ENCODE measurements at regions not wholly inside any gene's neighbourhood (a gene's known extent, or its start where the extent isn't known, plus 50 kb on each side); places are given as distances from the start of the nearest gene placed in this dataset.

DNA sequence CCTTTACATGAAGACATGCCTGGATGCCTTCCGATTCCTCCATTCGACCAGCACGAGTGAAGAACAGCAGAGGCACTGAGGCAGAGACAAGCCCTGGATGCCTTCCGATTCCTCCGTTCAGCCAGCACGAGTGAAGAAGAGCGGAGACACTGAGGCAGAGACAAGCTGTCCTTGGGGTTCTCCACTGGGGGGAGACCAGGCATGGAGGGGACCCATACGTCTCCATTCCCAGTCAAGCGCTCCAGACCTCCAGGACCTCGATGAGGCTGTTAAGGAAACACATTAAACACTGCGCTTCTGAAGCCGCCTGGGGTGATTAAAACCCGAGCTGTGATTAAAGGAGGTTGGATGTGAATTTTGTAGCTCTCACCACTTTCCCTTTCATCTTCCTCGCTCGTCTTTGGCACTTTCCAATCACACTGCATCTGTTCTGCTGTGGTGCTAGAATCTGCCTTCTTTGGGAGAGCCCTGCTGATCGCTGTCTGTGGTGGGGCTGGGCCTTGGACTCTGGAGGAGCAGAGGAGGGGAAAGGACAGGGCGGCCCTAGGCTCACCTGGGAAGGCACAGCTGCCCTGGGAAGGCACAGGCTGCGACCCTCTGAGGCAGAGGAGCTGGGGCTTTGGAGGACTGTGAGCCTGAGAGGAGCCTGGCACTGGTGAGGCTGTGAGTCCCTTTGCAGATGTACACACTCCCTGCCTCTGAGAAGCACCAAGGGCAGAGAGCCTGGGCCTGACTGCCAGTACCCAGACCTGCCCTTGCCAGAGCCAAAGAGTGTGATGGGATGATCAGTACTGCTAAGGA lies 463.1 kb upstream of the HS6ST1 start:
- DNase-seq (ENCODE audit: low read depth) = no peak
- TF ChIP-seq, protein P1, sequence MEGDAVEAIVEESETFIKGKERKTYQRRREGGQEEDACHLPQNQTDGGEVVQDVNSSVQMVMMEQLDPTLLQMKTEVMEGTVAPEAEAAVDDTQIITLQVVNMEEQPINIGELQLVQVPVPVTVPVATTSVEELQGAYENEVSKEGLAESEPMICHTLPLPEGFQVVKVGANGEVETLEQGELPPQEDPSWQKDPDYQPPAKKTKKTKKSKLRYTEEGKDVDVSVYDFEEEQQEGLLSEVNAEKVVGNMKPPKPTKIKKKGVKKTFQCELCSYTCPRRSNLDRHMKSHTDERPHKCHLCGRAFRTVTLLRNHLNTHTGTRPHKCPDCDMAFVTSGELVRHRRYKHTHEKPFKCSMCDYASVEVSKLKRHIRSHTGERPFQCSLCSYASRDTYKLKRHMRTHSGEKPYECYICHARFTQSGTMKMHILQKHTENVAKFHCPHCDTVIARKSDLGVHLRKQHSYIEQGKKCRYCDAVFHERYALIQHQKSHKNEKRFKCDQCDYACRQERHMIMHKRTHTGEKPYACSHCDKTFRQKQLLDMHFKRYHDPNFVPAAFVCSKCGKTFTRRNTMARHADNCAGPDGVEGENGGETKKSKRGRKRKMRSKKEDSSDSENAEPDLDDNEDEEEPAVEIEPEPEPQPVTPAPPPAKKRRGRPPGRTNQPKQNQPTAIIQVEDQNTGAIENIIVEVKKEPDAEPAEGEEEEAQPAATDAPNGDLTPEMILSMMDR (conservative IDR thresholded peaks at IDR 0.05; ENCODE audit: low read depth, low read length) = no peak

DNA sequence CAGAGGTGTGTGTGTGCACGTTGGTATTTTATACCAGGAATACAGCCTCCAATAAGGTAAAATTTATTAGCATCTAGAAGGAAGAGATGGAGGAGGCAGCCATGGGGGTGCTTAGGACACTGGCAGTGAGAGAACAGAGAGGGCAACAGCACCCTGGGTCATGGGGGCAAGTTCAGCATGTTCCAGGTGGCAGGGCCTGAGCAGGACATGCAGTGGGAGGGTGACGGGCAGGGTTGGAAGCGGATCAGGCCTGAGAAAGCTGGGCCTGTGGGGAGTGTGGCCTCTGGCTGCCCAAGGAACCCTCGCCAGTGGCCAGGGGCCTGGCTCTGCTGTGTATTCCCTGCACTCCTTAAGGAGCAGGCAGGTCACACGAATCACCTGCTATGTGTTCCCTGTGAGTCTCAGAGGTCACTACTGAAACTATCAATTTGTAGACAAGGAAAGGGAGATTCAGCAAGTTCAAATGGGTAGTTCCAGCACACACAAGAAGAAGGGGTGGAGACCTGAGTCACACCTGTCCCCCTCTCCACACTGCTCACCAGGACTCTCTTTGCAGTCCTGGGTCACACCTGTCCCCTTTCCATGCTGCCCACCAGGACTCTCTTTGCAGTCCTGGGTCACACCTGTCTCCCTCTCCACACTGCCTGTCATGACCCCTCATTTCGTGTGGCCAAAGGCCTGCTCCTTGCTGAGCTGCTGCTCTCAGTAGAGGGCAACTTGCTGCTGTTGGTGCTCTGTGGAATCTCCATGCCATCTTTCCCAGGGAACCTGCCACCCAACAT lies 463.9 kb upstream of the HS6ST1 start:
- TF ChIP-seq, protein P1 (conservative IDR thresholded peaks at IDR 0.05; ENCODE audit: low read depth, low read length) = no peak
- no peak overlapping the region for H3K4me3 ChIP-seq (ENCODE audit: low read length)
- DNase-seq (ENCODE audit: low read depth) = no peak

More for the DNA sequence above, 463.1 kb upstream of the HS6ST1 start:
- no peak overlapping the region for H3K4me3 ChIP-seq (ENCODE audit: low read length)

DNA sequence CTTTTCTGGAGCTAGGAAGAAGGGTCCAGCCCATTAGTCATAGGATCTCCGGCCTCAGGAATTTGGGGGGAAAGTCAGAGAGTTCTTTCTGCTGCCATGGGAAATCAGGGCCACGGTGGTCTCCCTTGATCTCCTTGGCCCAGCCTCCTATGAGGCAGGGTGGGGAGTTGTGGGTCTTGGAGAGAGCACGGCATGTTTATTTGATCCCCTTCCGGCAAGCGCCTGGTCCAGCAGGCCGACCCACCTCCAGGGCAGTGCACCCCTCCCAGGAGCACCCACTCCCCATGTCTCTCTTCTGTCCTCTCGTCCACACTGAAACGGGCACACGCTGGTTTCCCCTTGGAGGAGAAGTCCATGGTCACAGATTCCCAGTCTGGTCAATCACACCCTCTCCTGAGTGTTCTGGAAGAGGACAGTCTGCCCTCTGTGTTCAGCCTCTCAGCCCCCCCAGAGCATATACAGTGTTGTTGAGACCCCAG lies 464.6 kb upstream of the HS6ST1 start:
- DNase-seq (ENCODE audit: low read depth) = no peak
- TF ChIP-seq, protein P1 (conservative IDR thresholded peaks at IDR 0.05; ENCODE audit: low read depth, low read length) = no peak

DNA sequence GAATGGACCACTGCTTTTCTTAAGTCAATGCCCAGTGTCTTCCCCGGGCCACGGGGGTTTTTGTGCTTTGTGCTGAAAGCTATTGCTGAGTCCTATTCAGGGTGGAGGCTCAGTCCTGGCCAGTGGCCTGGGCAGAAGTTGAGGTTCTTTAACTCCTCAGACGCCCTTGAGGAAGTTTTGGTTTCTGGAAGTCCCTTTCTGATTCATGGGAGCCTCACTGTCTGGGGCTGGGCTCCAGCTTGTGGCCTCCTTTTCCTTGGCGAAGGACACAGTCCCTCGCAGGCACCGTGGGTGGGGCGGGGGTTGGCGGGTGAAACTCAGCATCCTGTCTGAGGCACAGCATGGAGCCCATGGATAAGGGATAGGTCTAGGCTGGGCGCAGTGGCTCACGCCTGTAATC lies 465.2 kb upstream of the HS6ST1 start:
- TF ChIP-seq, protein P1 (conservative IDR thresholded peaks at IDR 0.05; ENCODE audit: low read depth, low read length) = no peak
- no peak overlapping the region for H3K4me3 ChIP-seq (ENCODE audit: low read length)
- DNase-seq (ENCODE audit: low read depth) = no peak

More for the DNA sequence above, 464.6 kb upstream of the HS6ST1 start:
- no peak overlapping the region for H3K4me3 ChIP-seq (ENCODE audit: low read length)

DNA sequence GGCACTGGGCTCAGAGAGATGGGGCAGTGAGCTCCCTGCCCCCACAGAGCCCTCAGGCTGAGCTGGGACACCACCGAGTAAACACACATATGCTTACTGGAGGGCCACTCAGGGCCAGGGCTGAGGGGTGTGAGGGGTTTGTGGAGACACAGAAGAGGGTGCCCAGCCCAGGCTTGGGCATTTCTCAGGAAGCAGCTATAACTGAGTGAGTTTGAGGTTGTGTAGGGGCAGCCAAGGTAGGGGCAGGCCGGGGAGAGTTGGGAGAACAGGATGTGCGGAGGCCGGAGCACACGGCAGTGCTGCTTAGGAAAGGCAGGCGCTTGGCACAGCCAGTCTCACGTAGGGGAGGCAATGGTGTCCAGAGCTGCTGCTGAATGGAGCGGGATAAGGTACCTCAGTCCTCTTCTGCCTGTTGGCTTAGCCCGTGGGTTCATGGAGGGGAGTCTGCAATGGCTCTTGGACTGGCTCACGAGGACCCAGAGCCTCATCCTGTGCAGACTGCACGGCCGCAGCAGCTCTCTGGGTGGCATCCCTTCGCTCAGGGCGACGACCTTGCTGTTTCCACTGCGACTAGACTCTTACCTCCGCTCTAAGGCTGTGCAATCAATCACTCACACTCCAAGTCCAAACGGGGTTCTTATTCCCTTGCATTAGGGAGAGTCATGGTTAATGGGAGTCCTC lies 466.1 kb upstream of the HS6ST1 start:
- TF ChIP-seq, protein P1 (conservative IDR thresholded peaks at IDR 0.05; ENCODE audit: low read depth, low read length) = no peak

DNA sequence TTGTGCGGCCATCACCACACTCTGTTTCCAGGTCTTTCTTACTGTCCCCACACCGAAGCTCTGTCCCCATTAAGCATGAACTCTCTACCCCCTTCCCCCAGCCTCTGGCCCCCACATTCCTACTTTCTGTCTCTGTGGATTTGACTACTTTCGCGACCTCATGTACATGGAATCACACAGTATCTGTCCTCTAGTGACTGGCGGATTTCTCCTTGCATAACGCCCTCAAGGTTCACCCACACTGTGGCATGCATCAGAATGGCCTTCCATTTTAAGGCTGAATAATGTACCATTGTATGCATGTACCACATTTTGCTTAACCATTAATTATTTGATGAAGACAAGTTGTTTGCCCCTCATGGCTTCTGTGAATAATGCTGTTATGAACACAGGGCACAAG lies 467.6 kb upstream of the HS6ST1 start:
- no peak overlapping the region for H3K4me3 ChIP-seq (ENCODE audit: low read length)
- TF ChIP-seq, protein P1 (conservative IDR thresholded peaks at IDR 0.05; ENCODE audit: low read depth, low read length) = no peak
- no peak for DNase-seq (ENCODE audit: low read depth)

More for the DNA sequence above, 466.1 kb upstream of the HS6ST1 start:
- no peak for DNase-seq (ENCODE audit: low read depth)
- no peak overlapping the region for H3K4me3 ChIP-seq (ENCODE audit: low read length)

Measured in retinal pigment epithelial cell (primary cell).